Hematopoietic multipotent progenitor cell (in vitro differentiated cells): ENCODE measurements at regions not wholly inside any gene's neighbourhood (a gene's known extent, or its start where the extent isn't known, plus 50 kb on each side); places are given as distances from the start of the nearest gene placed in this dataset.

Experiments
- DNase-seq, 3 donors: peaks; one replicate each; pipeline ENCODE4 v3.0.0-alpha.2; 2011 to 2015; ENCODE audit warnings: low read depth in 2 of 3, low spot score in 2 of 3

DNA sequence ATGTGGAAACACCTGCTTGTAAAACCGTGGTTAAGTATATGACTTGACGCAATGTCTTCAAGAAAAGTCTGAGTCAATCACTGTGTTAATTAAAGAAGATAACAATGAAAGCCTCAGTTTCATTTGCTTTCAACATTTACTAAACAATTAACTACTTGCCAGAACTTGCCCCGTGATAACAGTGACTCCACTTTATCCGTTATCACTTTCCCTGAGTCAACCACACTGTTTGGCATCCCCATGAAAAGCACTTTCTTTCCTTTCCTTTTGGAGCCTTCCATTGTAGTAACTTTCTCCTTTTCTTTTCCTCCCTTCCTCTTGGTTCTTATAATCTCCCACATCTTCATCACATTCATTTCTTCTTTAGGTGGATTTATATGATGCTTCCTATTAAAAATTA is 435.1 kb upstream of the GOT2 start:
- DNase-seq: no peak

GRCh38 chr16:59168461-59169114 is 434.5 kb upstream of the GOT2 start:
- DNase-seq: no peak

GRCh38 chr16:59164461-59164860 is 430.3 kb upstream of the GOT2 start:
- DNase-seq: peak in 1 of 3 donors; percentile 15

DNA sequence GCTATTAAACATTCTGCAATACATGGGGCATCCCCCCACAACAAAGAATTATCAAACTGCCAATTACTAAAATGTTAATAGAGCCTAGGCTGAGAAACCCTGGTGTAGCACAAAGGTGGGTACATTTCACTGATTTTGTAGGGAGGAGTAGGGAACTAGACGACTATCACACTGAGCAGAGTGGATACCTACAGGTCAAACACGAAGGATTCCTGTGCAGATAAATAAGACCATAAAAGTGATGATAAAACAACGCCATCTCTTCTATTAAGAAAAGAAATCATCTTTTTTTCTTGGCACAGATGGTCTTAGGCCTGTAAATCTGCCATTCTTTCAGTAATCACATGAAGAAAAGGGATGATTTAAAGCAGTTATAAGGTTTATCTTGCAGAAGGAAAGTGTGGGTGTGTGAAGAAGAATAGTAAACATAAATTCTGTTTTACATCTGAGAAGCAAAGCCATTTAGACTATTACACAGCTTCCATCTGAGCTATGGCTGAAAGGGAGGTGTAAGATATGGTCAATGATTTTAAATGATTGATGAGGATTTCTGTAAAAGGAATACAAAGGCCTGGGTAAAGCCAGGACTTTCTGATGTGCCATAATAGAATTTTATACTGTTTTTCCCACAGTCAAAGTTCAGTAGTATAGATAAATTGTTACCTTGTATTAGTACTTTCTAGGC is 429.4 kb upstream of the GOT2 start:
- no peak for DNase-seq

DNA sequence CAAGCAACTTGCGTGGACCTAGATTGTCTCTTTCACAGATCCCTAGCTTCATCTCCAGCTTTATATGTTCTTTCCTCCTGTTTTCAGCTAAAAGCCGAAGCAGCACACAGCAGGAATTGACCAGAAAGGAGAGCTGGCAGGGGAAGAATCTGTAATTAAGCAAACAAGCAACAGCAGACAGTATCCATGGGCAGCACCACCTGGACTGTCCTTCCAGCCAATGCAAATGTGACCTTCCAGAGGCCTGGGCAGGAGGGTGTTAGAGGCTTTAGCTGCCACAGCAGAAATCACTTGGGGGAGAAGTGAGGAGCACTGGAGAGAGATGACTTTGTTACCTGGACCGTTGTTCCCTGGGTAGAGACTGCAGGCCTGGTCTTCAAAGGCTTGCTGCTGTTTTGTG is 427.6 kb upstream of the GOT2 start:
- DNase-seq: no peak

GRCh38 chr16:59154295-59154694 is 420.2 kb upstream of the GOT2 start:
- no peak for DNase-seq

- DNase-seq: no peak
Measured at GRCh38 chr16:59148769-59149155, 414.6 kb upstream of the GOT2 start.

- DNase-seq: no peak
Measured at GRCh38 chr16:59148056-59148768, 414.1 kb upstream of the GOT2 start.

DNA sequence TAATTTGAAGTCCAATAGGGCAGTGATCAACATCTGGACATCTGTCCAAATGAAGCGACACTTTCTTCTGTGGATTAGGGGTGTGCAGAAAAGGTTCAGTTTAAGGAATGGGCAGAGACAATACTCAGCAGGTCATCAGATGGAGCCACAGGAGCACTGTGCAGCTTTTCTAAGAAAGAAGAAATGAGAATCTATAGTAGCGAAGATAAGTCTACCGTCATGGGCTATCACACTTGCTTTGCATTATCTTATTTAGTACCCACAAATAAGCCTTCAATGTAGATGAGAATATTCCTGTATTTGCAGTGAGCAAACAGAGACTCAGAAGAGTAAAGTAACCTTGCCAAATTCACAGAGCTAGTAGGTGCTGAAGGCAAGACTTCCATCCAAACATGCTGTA is 412.0 kb upstream of the GOT2 start:
- no peak for DNase-seq

DNA sequence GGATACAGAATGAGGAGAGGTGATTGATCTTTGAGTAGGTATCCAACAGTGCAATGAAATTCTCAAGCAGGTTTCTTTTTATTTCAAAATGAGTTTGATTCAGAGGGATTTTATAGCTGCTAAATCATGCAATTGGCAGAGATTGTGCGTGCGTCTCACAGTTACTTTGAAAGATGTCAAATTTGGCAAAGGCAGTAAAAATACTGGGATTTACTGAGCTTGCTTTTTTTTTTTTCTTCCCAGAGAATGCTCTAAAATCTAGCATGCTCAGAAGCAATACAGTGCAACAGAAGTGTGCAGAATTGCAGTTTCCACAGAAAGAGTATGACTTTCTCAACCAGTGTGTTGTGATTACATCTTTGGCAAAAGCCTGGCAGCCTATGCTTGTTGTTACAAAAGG is 410.7 kb upstream of the GOT2 start:
- DNase-seq: no peak

DNA sequence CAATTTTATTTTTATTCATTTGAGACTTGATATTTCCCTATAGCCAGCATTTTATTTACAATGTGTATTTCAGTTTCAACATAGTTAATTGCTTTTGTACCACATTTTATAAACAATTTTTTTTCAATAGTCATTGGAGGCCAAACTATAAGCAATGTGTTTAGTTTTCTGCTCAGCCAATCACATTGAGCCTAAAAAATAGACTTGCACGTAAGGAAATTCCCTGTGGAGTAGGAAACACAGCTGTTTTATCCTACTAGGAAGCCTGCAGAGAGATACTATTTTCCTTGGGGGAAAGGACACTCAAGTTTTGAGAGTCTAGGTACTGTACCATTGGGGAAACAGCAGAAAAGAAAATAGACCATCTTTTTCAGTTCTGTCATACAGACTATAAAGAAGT is 410.2 kb upstream of the GOT2 start:
- no peak for DNase-seq

GRCh38 chr16:59126486-59126885 is 392.4 kb upstream of the GOT2 start:
- no peak for DNase-seq

DNA sequence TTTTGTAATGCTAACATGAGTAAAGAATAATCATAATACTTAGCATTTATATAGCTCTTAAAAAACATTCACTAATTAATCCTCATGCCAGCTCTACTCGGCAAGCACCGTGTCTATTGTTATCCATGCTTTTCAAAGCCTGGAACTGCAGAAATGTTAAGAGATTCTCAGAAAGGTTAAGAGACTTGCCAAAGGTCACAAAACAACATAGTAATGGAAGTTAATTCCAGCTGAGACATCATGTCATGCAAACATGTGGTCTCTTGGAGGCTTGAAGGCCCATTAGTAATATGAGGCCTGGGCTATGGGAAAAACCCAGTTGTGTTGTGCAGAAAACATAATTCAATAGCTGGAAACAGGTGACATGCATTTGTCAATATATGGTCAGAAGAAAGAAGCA is 389.9 kb upstream of the GOT2 start:
- no peak for DNase-seq

- DNase-seq: no peak
Measured at GRCh38 chr16:59123479-59123878, 389.4 kb upstream of the GOT2 start.

DNA sequence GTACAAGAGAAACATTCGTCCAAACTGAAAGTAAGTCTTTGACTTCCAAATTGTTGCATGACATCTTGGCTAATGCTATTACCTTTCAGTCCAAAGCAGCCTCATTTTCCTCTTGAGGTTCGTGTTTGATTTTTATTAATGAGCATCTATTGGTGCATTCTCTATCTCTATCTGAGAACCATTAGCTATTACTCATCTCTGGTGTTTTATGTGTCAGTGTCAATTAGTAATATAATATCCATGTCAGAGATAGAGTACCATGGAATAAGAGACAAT is 388.1 kb upstream of the GOT2 start:
- no peak for DNase-seq

DNA sequence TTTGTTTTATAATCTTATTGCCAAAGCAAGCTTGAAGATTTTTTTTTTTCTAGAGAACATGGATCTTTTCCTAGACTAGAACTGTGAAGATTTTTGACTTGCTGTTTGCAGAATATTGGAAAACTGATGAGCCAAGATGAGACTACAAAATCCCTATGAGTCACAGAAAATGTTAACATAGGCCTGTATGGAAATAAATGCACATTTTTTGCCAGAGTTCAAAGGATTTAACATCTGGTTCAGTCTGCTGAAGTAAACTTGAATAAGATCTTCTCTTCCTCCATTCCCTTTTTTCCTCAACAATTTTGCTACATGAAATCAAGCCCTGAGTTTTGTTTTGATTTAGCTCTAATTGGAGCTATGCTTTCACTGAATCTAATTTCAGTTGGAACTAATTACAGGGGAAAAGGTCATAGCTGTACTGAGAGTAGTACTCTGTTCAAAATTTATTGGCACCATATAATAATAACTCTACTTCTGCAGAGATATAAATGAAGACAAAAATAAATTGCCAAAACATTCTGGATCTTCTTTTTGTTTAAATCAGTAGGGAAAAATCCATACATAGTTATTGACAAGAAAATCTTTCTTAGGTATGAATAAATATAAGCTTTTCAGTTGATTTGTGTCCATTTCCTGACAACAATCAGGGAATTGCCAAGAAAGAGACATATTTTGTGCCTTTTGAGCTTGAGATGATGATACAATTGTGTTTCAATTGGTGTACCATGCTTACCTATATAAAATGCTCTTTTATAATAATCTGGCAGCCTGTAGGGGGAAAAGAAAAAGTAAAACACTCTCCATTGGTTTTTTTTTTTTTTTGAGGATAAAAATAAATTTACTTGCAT is 387.5 kb upstream of the GOT2 start:
- DNase-seq: no peak

GRCh38 chr16:59116744-59117143 is 382.6 kb upstream of the GOT2 start:
- DNase-seq: no peak

GRCh38 chr16:59114790-59115189 is 380.7 kb upstream of the GOT2 start:
- DNase-seq: no peak

DNA sequence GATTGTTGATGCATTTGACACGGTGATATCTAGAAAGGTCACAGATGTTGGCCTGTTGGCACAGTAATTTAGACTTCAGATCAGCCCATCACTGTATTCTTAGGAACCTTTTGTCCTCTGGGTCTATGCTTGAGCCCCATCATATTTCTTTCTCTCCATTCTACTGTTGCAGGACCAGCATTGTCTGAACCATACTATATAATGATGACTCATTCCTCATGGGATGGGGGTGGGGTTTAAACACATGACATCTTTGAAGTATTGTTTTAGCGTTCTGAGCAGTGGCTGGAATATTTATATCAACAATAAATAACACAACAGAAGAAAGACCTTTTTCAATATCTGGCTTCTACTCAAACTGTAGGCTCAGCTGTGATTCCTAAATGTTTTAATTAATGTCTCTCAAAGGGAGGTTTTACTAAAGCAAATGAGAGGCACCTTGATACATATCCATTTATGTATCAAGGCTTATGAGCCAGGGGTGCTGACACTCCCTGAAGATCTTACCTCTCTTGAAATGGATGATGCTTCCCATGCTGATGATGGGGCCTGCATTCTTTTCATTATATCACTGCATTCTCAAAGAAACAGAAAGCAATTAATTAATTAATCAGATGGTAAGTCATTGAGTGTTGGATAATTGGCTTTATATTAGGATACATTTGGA is 379.0 kb upstream of the GOT2 start:
- no peak for DNase-seq

- DNase-seq: no peak
Measured at GRCh38 chr16:59111280-59111679, 377.2 kb upstream of the GOT2 start.

- no peak for DNase-seq
Measured at GRCh38 chr16:59108374-59108773, 374.3 kb upstream of the GOT2 start.
